Embryonic facial prominence (tissue), 1 donor: ENCODE measurements at regions not wholly inside any gene's neighbourhood (a gene's known extent, or its start where the extent isn't known, plus 50 kb on each side); places are given as distances from the start of the nearest gene placed in this dataset.

Experiments used
- DNase-seq: peaks from one replicate; pipeline ENCODE4 v3.0.0-alpha.2; 2016; ENCODE audit errors: extremely low spot score

DNA sequence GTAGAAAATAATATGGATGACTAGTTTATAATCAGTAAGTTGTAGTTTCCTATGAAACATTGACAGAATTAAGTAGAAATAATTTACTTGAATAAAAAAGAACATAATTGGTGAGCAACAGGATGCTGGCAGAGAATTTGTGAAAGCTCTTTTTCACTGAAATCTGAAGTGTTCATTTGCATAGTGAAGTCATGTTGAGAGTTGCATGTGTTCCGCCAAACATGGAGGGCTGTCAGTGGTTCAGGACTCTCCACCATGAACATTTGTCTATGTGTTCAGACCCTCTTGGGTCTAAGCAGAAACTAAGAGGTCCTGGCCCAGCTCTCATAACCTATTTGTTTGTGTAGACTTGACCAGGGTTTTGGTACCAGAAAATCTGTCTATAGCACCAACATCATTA lies 182.5 kb upstream of the LINC00305 start:
- DNase-seq, result no peak

DNA sequence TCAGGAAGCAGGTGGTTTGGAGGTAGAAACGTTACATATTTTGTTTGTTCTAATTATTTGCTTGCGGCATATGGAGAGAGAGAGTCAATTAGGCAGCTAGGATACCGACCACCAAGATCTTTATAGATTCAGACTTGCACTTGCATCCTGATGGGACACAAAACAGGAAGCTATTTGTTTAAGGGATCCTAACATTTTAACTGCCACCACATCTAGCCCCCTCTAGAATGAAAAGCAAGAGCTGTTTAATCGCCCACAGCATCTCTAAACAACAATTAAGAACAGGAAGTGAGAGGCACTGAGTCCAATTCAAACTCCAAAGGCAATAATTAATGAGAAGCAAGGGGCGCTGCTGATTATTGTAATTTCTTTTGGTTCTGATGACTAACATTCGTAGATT lies 182.0 kb upstream of the LINC00305 start:
- DNase-seq, result no peak

DNA sequence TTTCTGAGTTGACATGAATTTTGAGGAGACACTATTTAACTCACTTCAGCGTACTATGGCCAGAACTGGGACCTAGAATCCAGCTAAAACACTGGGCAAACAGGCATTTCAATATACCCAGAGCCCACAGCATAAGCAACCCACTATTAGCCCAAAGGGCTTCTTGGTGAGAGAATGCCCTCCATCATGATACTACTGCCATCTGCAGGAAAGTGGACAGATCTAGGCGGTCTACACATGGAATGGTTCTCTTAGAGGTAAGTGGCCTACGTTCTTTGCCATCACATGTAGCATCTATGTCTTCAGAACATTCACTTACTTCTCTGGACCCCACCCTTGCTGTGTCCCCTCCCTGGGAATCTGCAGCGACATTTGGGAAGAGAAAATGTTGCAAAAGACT lies 181.3 kb upstream of the LINC00305 start:
- no peak for DNase-seq

DNA sequence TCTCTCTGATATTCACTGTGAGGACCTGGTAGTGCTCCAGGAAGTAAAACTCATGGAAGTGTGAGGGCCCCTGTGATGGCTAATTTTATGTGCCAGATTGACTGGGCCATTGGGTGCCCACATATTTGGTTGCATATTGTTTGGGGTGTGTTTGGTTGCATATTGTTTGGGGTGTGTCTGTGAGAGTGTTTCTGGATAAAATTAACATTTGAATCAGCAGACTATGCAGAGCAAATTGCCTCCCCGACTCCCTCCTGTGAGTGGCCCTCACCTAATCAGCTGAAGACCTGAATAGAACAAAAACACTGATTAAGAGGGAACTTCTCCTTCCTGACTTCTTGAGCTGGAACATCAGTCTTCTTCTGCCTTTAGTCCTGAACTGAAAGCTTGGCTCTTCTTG lies 173.3 kb upstream of the LINC00305 start:
- DNase-seq, result no peak

DNA sequence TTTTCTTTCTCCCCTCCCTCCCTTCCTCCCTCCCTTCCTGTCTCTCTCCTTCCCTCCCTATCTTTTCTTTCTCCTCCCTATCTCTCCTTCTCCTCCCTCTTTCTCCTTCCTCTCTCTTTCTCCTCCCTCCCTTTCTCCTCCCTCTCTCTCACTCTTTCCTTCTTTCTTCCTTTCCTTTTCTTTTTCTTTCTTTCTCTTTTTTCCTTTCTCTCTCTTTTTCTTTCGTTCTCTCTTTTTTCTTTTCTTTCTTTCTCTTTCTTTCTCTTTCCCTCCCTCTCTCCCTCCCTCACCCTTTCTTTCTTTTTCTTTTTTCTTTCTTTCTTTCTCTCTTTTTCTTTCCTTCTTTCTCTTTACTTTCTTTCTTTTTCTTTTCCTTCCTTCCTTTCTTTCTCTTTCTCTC lies 169.7 kb upstream of the LINC00305 start:
- DNase-seq, result no peak

DNA sequence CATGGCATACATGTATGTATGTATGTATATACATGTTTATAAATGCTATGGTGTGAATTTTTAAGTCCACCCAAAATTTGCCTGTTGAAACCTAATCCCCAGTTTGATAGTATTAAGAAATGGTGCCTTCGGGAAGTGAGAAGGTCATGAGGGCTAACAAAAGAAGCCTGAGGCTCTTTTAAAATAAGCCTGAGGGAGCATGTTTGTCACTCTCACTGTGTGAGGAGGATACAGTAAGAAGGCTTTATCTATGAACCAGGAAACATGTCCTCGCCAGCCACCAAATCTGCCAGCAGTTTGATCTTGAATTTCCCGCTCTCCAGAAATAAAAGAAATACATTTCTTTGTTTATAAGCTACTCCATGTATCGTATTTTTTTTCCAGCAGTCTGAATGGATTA lies 163.0 kb upstream of the LINC00305 start:
- no peak for DNase-seq

DNA sequence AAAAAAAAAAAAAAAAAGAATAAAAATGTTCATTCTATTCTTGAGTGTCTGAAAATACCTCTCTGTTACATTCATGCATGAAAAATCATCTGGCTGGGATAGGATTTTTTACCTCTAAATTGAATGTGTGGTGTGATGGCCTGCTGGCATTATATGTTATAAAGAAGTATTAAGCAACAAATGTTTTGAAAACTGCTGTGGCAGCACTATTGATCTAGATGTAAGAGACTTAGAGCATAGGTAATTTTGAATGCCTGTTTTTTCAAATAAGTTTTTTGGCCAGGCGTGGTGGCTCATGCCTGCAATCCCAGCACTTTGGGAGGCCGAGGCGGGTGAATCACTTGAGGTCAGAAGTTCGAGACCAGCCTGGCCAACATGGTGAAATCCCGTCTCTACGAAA lies 147.0 kb upstream of the LINC00305 start:
- no peak for DNase-seq

DNA sequence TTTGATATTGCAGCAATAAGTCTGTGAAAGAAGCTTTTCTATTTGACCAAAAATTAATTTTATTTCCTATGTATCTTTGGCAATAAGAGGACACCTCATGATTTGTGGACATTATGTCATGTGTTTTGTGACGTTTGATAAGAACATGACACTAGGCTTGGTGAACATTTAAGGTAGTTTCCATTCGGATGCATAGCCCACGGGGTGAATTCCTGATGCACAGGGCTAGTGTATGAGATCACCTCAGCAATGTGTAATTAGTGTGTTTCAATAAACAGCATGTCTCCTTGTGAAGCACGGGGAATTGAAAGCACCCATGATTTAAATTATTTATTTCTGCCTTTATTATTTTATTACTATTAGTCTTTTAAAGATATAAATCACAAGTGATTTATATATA lies 146.1 kb upstream of the LINC00305 start:
- DNase-seq, result no peak

DNA sequence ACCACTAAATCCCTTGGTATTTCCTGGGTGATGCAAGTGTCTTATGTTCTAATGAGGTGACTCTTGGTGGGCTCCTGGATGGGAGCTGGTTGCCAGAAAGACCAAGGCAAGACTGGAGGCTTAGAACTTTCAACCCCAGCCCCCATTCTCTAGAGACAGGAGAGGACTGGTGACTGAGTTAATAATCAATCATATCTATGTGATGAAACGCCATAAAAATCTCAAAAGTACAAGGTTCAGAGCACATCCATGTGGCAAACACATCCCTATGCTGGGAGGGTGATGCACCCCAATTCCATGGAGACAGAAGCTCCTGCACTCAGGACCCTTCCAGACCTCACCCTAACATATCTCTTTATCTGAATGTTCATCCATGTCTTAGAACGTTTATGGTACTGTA lies 139.5 kb upstream of the LINC00305 start:
- no peak for DNase-seq

DNA sequence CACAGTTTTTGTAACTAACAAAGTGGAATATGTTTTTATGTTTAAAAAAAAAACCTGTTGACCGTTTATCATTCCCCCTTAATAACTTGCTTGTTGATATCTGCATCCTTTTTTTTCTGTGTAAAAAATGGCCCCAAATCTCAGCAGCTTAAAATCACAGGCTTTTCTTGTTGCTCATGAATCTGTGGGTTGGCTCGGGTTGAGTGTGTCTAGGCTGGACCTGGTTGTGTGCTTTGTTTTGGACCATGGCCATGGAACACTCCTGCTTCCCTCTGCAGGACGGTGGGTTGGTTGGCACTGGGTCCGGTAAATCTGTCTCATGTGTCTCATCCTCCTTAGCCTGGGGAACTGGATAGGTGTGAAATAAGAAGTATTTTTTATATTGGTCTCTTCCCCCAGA lies 139.0 kb upstream of the LINC00305 start:
- DNase-seq, result no peak

DNA sequence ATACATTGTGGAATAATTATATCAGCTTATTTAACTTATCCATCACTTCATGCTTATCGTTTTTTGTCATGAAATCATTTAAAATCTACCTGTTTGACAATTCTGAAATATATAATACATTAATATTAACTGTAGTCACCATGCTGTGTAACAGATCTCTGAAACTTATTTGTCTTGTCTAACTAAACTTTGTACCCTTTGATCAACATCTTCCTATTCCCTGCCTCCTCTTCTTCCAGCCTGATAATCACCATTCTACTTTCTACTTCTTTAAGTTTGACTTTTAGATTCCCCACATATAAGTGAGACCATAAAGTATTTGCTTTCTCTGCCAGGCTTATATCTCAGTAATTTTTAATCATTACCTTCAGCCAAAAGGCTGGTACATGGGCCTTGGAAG lies 134.2 kb upstream of the LINC00305 start:
- no peak for DNase-seq

DNA sequence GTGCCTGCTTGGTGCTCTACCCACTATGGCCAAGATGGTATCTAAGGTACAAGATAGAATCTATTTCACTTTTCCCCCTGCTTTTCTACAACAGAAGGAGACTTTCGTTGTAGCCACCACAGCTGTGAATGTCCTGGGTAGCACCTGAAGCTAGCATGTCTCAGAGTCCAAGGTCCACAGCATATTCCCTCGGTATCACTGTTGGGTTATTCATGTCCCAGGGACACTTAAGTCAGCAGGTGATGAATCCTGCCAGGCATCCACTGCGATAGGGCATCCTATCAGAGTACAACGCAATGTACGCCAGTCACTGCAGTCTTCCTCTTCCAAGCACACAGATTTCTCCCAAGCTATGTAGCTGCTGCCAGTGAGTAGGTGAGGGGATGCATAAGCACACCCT lies 129.1 kb upstream of the LINC00305 start:
- no peak for DNase-seq

DNA sequence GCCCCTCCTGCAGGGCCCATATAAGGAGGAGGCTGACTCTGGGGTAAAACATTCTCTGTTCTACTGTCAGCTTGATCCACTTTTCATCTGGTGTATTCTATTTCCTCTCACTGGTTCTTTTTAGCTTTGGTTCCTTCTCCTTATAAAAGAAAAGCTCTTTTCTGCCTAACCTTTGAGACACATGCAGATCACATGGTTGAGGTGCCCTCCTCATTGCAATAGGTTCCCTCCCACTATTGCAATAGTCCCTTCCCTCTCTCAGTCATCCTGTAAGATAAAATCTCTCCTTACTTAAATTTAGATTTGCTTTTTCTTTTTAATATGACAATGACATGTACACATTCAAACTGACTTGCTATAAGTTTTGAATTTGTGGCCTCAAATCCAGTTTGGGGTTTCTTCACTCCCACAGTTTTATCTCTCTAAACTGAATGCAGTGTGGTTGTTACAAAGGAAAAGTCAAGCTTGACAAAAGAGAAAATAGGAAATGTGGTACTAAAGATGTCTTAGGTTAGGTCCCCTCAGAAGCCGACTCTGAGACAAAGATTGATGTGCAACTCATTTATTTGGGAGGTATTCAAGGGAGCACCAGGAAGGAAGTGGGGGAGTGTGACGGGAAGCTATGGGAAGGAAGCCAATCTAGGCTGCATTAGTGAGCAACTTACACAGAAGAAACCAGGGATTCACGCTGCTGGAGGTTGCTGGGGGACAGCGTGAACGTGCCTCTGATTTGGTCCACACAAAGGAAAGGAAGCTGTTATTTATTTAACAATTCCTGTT lies 127.6 kb upstream of the LINC00305 start:
- no peak for DNase-seq

DNA sequence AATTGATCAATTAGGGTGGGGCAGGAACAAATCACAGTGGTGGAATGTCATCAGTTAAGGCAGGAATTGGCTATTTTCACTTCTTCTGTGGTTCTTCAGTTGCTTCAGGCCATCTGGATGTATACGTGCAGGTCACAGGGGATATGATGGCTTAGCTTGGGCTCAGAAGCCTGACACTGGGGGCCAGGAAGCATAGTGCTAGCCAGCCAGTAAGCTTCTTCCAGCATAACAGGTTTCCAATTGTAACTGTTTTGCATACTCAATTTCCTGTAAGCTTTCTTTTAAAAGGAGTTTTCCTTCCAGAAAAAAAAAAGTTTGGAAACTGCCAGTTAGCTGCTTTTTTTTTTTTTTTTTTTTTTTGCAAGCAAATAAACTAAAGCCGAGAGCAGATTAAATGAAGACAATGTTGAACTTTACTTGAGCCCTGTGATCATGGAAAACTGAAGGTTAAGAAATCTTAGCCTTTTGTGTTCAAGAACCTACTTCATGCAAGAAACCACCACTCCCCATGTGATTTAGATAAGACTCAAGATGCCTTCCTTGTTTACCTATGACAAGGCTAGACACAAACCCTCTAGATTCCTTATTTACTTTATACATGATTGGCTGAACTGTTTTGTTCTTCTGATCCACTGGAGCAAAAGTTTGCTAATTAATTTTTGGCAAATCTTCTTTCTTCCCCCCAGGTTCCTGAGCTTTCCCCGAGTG lies 126.9 kb upstream of the LINC00305 start:
- DNase-seq, result no peak

DNA sequence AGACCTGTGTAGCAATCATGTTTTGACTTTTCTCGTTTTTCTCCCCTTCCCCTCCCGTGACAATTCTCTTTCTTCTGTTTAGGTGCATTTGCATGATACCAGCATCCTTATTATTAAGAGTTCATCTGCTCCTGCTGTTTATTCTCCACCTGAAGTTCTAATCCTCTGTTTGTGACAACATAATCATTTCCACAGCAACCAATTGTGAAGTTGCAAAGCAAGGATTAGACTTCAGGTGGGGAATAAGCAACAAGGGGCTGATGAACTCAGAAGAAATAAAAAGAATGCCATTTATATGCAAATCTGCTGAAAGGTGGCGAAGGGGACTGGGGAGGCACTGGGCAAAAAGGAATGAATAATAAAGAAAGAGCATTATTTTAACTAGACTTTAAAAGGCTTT lies 124.8 kb upstream of the LINC00305 start:
- no peak for DNase-seq

DNA sequence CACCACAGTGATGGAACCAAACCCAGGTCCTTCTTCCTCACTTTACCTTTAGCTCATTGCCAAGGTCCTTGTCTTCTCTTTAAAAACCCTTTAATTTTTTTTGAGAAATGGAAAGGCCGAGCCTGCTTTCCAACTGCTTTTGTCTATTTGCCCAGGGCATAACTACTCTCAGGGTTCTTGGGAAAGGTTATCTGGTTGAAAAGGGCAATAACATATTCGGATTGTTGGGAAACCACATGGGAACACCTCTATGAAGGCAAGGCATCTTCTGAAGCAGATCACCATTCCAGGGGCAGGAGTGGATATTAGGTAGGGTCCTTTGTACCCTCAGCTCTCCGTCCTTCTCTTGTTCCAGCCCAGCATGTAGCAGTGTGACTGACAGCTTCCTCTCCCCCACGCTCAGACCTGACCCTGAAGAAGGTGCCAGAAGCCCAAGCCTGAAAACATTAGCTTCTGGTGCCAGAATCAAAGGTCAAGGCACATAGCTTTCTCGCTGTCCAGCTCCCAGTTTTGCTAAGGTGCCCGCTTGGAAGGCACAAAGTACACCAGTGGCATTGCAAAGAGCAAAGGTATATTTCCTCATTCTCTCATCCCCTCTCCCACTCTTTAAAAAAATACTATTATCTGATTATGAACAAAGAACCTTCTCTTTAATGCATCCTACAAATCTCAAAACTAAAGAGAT lies 123.2 kb upstream of the LINC00305 start:
- DNase-seq, result no peak

DNA sequence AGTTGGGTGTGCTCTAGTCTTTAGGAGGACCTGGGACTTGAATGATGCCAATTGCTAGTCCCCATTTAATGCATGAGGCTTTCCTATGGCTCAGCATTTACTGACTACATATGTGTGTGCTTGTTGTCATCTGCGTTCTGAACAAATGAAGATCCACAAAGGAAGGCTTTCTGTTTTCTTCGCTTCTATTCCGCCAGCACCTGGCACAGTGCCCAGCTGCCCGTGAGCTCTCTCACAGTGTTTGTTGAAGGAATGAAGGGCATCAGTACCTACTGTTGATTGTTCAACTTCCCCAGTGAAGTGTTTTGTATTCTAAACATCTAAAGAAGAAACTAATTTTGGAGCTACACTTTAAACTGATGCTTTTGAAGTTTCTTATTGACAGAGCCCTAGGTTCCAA lies 122.4 kb upstream of the LINC00305 start:
- DNase-seq, result no peak

DNA sequence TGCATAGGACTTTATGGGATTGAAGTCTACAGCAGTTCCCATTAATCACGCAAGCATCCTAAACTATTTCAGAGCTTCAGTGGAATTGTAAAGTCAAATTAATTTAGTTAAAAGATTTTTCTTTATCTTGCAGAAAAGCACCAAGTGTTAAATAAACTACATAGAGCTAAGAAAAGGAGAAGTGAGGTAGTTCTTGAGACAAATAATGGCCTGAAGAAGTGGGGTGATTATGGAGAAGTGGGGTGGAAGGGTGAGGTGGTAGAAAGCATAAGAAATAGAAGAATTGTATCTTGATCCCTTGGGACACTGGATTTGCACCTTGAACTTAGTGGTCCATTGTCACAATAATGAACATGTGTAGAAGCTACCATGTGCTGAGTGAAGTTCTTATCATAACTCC lies 121.7 kb upstream of the LINC00305 start:
- no peak for DNase-seq

DNA sequence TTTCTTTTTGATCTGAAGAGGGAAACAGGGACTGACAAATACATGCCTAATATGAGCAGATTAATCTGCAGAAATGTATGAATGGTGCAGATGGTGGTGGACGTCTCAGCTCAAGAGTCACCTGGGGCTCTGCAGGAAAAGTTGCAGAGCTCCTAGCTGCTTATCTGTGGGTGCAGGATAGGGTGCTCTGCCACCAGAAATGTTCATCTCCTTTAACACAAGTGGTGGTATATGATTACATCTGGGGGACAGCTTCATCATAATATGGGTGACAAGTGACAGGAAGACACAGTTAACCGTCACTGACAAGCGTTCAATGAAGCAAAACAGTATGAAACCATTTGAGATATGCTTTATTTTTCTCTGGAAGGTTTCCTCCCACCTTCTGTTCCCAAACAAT lies 121.2 kb upstream of the LINC00305 start:
- DNase-seq, result no peak

DNA sequence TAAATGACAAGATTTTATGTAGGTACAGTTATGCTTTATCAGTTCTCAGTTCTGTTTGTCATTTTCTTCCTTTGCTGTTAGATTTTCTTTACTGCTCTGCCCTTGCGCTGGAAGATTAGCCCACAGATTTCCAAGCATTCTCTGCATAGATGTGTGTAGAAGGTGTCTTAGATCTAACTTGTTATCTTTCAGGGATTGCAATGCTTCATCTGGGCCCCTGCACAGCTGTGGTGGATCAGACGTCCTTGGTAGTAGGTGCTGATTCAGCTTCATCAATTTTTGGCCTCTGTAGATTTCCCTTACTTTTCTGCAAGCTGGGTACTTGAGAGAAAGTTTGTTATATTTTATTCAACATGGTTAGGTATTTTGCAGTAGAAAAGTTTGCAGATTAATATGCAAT lies 115.3 kb upstream of the LINC00305 start:
- no peak for DNase-seq

DNA sequence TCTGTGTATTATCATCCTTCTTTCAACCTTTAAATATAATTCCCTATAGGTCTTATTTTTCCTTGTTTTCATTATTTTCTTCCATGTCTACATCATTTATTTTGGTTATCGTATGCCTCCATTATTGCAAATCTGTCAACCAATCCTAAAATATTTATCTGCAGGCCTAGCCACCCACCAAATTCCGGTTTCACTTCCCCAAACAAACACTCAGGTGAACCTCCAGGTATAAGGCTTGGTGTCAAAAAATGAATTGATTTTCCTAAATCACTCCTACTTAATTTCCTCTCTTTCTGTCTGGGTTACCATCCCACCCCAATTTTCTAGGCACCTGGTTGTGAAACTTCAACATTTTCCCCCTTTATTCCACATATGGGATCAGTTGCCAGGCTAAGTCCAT lies 111.9 kb upstream of the LINC00305 start:
- DNase-seq, result no peak

DNA sequence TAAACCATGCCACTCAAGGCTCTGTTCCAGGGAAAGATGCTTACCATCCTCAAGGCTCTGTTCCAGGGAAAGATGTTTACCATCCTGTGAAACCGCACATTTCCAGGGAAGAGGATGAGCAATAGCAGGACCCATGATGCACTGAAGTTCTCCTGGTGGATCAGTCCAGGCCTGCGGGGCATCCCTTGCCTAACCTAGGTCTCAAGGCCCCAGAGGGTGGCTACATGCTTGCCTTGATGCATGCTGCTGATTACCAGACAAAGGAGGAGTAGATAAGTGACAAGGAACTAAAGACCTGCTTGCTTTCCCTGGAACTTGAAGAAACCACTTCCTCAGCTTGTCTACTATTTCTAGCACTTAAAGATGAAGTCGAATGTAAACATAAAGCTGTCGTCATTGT lies 111.0 kb upstream of the LINC00305 start:
- no peak for DNase-seq

DNA sequence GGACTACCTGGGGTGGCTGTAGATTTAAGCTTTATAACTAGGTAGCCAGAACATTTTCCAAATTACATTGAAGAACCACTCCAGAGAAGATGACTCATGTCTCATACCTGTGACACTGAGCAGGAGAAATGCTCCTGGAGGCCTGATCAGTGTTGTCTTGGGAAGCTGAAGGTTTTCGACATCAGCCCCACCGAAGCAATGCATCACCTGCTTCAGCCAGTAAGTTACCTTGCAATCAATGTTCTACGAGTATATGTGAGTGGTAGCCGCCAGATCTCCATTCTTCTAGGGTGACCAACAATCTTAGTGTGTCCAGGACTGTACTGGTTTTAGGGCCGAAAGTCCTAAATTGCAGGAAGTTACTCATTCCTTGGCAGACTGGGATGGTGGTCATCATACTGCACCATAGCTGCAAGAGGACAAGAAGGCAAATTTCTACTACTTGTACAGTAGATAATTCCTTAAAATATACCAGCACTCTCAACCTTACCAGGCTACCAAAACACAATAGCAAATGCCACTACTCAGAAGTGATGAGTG lies 109.3 kb upstream of the LINC00305 start:
- DNase-seq, result no peak
